Activated CD8-positive, alpha-beta memory T cell treated with anti-CD3 and anti-CD28 coated beads for 36 hours (primary cell): ENCODE measurements at regions not wholly inside any gene's neighbourhood (a gene's known extent, or its start where the extent isn't known, plus 50 kb on each side); places are given as distances from the start of the nearest gene placed in this dataset.

ENCODE experiments used
- CTCF ChIA-PET: fragments of 350-600 bp; sonication (Branson Sonifier 250); formaldehyde crosslinking; loops from one replicate; lab custom pipeline; 2021; ENCODE audit warnings: antibody characterized with exemption; lab: Charles Lee
- POLR2A ChIA-PET: fragments of 350-600 bp; sonication (Branson Sonifier 250); formaldehyde crosslinking; loops from one replicate; lab custom pipeline; 2021; ENCODE audit warnings: antibody characterized with exemption; lab: Charles Lee

DNA sequence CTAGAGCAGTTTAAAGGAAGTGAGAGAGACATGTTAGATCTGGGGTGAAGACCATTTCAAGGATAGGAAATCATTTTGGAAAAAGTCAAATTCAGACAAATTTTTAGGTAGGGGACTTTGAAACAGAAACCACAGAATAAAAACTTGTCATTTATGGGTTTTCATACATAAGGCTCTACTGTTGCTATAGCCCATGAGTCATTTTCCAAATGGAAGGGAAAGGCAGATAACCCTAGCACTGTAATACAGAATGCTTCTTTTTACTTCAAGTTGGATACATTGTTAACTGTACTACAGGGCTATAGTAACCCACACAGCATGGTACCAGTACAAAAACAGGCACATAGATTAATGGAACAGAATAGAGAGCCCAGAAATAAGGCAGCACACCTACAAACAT, 455.4 kb downstream of the EBF1 start:
- ChIA-PET CTCF (no interaction called here), POLR2A (no interaction called here)

DNA sequence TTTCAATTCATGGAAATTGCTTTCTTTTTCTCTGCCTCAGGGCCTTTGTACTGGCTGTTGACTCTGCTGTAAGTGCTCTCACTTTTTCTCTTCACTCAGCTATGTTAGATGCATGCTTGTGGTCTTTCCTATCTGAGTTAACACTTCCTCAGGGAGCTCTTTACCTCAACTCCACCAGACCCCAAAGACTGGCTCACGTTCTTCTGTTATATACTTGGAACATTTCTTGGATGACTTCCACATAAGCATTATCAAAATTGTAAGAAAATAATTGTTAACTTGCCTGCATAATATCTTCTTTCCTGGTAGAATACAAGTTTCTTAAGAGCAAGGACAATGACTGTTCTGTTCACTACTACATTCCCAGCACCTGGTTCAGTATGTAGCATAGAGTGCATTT, 455.9 kb downstream of the EBF1 start:
- POLR2A ChIA-PET = no interaction called here
- CTCF ChIA-PET = no interaction called here

GRCh38 chr5:158642879-158643278, 456.8 kb downstream of the EBF1 start:
- CTCF ChIA-PET = no interaction called here

GRCh38 chr5:158641016-158641415, 458.7 kb downstream of the EBF1 start:
- ChIA-PET POLR2A (no interaction called here), CTCF (no interaction called here)

More at GRCh38 chr5:158642879-158643278, 456.8 kb downstream of the EBF1 start:
- POLR2A ChIA-PET = no interaction called here

- CTCF ChIA-PET = no interaction called here
- POLR2A ChIA-PET = no interaction called here
Measured at GRCh38 chr5:158640593-158640980, 459.1 kb downstream of the EBF1 start.

DNA sequence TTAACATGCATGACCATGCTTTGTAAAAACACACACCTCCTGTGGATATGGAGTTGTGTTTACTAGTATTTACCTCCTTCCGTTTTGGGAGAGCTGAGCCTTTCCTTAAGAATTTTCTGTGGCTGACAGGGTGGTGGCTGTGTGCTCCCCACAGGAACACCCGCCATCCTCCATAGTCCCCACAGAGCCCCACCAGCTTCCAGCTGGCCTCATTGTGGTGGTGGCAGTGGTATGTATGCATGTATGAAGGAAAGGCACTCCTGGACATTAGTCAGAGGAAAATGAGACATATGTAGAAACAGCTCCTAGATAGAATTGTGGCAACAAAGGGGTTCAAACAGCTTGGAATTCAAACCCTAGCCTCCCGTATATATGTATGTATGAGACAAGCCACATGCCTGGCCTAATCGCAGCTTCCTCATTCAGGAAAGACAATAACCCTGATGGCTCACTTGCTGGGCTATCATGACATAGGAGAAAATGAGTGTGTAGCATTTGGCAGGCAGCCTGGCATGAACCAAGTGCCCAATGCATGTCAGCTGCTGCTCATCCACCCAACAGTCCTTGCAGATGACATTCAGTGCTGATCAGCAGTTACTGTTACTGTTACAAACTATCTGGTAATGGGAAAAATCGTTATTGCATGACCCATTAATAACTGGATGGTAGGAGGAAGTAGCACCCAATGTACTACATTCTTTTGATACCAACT, 459.7 kb downstream of the EBF1 start:
- ChIA-PET POLR2A (no interaction called here), CTCF (no interaction called here)

DNA sequence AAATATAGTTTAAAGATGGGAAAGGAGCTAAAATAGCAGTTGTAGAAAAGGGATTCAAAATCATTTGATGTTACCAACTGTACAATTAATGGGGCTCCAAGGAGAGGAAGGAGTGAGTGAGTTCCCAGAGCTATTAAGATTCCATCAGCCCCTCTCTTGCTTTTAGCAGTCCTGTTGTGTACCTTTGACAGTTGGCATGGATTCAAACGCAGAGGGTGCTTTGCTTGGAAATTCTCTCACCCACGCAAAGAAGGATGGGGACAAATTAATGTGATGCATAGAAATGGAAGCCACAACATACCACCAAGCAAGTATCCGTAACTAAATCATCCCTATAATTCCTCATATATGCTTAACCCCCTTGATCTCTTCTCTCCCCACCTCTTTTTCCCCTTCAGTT, 461.3 kb downstream of the EBF1 start:
- ChIA-PET POLR2A (no interaction called here), CTCF (no interaction called here)

GRCh38 chr5:158637039-158637438, 462.7 kb downstream of the EBF1 start:
- CTCF ChIA-PET = interaction anchor here (0.6 kb wide), 1 partner anchor 415 kb away, joined by 3 read pairs; no protein-coding TSS in a partner anchor

DNA sequence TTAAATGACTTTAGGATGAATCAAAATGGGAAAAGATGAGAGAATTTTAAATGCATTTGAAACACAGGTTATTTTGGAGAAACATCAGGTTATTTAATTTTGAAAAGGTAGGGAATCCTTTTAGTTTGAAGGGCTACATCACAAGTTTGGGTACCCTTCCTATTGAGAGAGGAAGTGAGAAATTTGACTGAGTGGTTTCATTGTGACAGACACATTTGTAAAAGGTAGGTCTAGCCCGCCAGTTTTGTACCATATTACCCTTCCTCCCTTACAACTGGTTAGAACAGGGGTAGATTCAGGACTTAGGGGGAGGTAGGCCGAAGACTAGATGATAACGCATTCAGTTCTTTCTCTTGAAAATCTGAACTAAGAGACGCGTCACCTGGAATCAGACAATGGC, 464.2 kb downstream of the EBF1 start:
- ChIA-PET POLR2A (no interaction called here), CTCF (no interaction called here)

More at GRCh38 chr5:158637039-158637438, 462.7 kb downstream of the EBF1 start:
- POLR2A ChIA-PET = no interaction called here

GRCh38 chr5:158634714-158635113, 465.0 kb downstream of the EBF1 start:
- CTCF ChIA-PET = no interaction called here
- POLR2A ChIA-PET = no interaction called here

GRCh38 chr5:158629591-158630312, 470.0 kb downstream of the EBF1 start:
- POLR2A ChIA-PET = no interaction called here
- CTCF ChIA-PET = no interaction called here

- ChIA-PET POLR2A (no interaction called here), CTCF (no interaction called here)
Measured at GRCh38 chr5:158626718-158627117, 473.0 kb downstream of the EBF1 start.

GRCh38 chr5:158623971-158624370, 475.7 kb downstream of the EBF1 start:
- ChIA-PET CTCF (no interaction called here), POLR2A (no interaction called here)

DNA sequence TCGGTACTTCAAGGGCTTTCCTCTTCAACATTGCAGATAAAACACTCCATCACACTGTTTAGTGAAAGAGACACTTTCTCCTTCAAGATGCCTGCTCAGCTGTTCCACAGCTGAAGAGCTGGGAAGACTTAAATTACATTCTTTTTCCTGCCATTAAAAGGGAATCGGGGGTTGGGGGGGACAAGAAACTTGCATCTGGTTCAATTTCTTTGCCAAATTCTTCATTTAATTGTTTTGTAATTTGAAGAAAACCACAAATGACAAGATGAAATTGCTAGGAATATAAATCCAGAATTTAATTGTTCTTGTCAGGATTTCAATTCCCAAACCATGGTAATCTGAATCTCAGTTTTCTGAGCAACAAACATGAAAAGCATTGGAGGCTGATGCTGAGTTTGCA, 478.3 kb downstream of the EBF1 start:
- CTCF ChIA-PET = no interaction called here
- POLR2A ChIA-PET = no interaction called here

- ChIA-PET POLR2A (no interaction called here), CTCF (no interaction called here)
Measured at GRCh38 chr5:158619083-158619788, 480.5 kb downstream of the EBF1 start.

DNA sequence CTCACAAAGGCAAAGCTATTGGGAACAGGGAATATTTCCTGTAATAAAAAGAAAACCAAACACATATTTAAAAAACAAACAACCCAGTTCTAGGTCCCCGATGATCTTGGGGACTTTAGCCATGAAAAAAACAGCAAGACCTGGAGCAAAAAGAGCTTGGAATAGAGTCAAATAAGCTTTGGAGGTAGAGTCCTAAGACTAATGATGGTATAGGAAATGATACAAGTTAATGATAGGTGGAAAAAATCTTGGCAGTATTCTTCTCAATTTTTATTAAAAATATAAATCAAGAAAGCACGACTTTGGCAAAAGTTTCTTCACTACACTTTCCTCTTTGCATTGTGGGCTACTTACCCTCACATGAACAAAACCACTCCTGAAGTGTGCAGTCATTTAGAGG, 481.5 kb downstream of the EBF1 start:
- POLR2A ChIA-PET = no interaction called here

GRCh38 chr5:158616707-158617106, 483.0 kb downstream of the EBF1 start:
- POLR2A ChIA-PET = no interaction called here
- CTCF ChIA-PET = no interaction called here

More for the DNA sequence above, 481.5 kb downstream of the EBF1 start:
- CTCF ChIA-PET = no interaction called here

GRCh38 chr5:158614951-158615350, 484.8 kb downstream of the EBF1 start:
- ChIA-PET POLR2A (no interaction called here), CTCF (no interaction called here)

DNA sequence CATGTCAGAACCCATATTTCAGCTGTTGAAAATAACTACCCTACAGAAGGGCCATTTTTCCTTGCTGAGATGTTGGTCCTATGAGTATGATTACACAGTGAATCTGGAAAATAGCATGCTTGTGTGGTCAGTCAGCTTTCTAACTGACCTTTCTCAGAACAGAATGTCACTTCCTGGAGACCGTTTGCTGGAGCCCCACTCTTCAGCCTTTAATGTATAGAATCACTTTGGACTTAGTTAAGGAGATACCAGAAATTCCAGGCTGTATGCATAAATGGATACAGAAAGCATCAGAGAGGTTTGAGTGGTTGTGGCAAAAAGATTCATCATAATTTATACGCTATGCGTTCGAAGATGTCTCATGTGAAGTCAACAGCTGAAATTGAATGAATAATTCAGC, 488.1 kb downstream of the EBF1 start:
- CTCF ChIA-PET = no interaction called here
- POLR2A ChIA-PET = no interaction called here

DNA sequence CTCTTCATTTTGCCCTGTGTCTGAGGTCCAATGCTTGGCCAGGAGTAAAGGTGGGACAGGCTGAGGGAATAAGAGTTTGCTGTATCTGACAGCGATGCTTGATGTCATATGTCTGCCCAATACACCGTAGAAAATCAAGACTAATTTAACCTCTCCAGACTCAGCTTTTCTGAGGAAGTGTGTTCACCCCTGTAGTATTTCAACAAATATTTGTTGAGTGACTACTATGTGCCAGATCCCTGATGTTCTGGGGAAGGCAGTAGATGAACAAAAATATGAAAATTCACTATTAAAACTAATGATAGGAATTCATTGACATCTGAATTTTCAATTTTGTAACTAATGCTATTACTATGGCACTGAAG, 489.7 kb downstream of the EBF1 start:
- POLR2A ChIA-PET = no interaction called here
- CTCF ChIA-PET = no interaction called here
